Fibroblast of pulmonary artery (primary cell): ENCODE measurements at regions not wholly inside any gene's neighbourhood (a gene's known extent, or its start where the extent isn't known, plus 50 kb on each side); places are given as distances from the start of the nearest gene placed in this dataset.

ENCODE experiments used
- DNase-seq: peaks from one replicate; pipeline ENCODE4 v3.0.0-alpha.2; 2010; ENCODE audit warnings: low read depth
- H3K4me3 ChIP-seq: replicated peaks from 2 replicates; pipeline ENCODE4 v1.5.1; 2011; ENCODE audit warnings: low read depth, mild to moderate bottlenecking, control low read depth, low read length, moderate library complexity
- TF ChIP-seq, protein P1 (sequence below): IDR thresholded peaks from 2 replicates; pipeline ENCODE4 v1.5.1; 2011; ENCODE audit warnings: mild to moderate bottlenecking, control low read depth, low read length, inconsistent platforms; ENCODE audit errors: missing control alignments

DNA sequence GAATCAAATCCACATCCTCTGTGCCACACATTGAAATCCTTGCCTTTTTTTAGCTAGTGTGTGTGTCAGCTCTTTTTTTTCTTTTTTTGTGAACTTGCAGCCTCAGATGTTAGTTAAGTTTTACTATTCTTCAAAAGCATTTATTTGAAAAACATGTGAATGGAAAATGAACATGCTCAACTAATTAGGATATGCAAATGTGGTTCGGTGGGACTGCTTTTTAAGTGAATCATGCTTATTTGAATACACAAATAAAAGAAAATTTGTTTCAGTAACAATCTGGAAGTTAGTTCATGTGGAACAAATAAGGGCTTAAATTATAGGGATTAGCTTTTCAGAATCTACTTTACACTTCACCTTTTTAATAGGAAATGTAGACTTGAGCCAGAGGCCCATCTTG lies 751.5 kb upstream of the FAM241A start:
- no peak overlapping the region for H3K4me3 ChIP-seq
- DNase-seq, result no peak
- TF ChIP-seq, protein P1, sequence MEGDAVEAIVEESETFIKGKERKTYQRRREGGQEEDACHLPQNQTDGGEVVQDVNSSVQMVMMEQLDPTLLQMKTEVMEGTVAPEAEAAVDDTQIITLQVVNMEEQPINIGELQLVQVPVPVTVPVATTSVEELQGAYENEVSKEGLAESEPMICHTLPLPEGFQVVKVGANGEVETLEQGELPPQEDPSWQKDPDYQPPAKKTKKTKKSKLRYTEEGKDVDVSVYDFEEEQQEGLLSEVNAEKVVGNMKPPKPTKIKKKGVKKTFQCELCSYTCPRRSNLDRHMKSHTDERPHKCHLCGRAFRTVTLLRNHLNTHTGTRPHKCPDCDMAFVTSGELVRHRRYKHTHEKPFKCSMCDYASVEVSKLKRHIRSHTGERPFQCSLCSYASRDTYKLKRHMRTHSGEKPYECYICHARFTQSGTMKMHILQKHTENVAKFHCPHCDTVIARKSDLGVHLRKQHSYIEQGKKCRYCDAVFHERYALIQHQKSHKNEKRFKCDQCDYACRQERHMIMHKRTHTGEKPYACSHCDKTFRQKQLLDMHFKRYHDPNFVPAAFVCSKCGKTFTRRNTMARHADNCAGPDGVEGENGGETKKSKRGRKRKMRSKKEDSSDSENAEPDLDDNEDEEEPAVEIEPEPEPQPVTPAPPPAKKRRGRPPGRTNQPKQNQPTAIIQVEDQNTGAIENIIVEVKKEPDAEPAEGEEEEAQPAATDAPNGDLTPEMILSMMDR, result no peak

- peak; percentile 10 for DNase-seq
- TF ChIP-seq, protein P1, result no peak
- H3K4me3 ChIP-seq, result no peak overlapping the region
Observed at GRCh38 chr4:111398906-111399330, 746.3 kb upstream of the FAM241A start.

GRCh38 chr4:111399623-111400022 lies 745.6 kb upstream of the FAM241A start:
- DNase-seq, result no peak
- TF ChIP-seq, protein P1, result no peak
- H3K4me3 ChIP-seq, result no peak overlapping the region

- H3K4me3 ChIP-seq, result no peak overlapping the region
- DNase-seq, result peak; percentile 48
- TF ChIP-seq, protein P1, result no peak
Observed at GRCh38 chr4:111400741-111401140, 744.5 kb upstream of the FAM241A start.

GRCh38 chr4:111404673-111405072 lies 740.6 kb upstream of the FAM241A start:
- no peak overlapping the region for H3K4me3 ChIP-seq
- no peak for DNase-seq
- TF ChIP-seq, protein P1, result no peak

GRCh38 chr4:111405989-111406388 lies 739.3 kb upstream of the FAM241A start:
- DNase-seq, result no peak
- no peak overlapping the region for H3K4me3 ChIP-seq
- TF ChIP-seq, protein P1, result no peak

DNA sequence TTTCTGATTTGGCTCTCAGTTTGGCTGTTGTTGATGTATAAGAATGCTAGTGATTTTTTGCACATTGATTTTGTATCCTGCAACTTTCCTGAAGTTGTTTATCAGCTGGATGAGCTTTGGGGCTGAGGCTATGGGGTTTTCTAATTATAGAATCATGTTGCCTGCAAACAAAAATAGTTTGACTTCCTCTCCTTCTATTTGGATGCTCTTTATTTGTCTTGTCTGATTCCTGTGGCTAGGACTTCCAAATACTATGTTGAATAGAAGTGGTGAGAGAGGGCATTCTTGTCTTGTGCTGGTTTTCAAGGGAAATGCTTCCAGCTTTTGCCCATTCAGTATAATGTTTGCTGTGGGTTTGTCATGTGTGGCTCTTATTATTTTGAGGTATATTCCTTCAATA lies 734.7 kb upstream of the FAM241A start:
- no peak overlapping the region for H3K4me3 ChIP-seq
- DNase-seq, result no peak
- TF ChIP-seq, protein P1, result no peak
